ENCODE measurements at regions not wholly inside any gene's neighbourhood (a gene's known extent, or its start where the extent isn't known, plus 50 kb on each side); places are given as distances from the start of the nearest gene placed in this dataset.
"Not testable (repeated sequence)": the region's sequence is repeated elsewhere in the genome, so short reads cannot be mapped to it uniquely, and the experiment has no call there.

GRCh38 chr6:147441751-147442150 lies 66.7 kb upstream of the SAMD5 start:
- Histone ChIP-seq H3K36me3 (replicated peaks; ENCODE audit: control insufficient read depth, insufficient read depth, low read length) (no peaks in the 10 kb centered on the region), H3K4me3 (ENCODE audit: insufficient read depth, low read depth, low read length) (no peak overlapping the region), H3K27me3 (ENCODE audit: control insufficient read depth, insufficient read depth, low read length) (peaks cover 33% of the 10 kb centered on the region)
- no peak for DNase-seq

DNA sequence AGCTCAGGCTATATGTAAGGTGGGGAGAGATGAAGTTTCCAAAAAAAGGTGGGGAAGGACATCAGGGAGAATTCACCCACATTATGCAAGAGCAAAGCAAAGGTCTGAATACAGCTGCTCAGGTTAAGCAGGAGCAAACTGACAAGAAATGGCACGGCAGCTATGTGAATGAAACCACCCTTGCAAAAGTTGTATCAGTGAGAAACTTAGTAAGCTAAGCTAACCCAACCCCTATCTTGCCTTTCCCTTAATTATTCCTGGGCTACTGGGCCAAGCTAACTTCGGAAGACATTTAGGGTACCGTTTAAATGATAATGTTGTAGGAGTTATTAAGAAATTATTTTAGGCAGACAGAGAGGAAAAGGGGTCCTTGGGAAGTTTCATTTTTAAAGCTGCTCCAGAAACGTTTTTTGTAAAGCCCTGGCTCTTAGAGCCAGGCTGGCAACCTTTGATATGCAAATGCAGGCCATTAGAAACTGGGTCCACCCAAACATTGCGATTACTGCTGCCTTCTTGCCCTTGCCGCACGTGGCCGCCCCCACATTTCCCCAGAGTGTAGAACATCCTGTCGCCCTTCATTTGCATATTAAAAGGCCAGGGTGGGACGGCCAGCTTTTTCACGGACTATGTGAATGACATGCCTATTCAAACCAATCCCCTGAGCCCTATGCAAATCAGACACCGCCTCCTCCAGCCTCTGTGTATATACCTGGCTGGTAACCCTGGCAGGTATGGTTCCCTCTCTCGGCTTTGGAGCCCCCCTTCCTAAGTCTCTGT lies 60.5 kb upstream of the SAMD5 start:
- Histone ChIP-seq H3K36me3 (replicated peaks; ENCODE audit: control insufficient read depth, insufficient read depth, low read length) (no peaks in the 10 kb centered on the region), H3K4me3 (ENCODE audit: insufficient read depth, low read depth, low read length) (no peak overlapping the region), H3K27me3 (ENCODE audit: control insufficient read depth, insufficient read depth, low read length) (peaks cover 3% of the 10 kb centered on the region)
- DNase-seq = peak; percentile 31

GRCh38 chr6:147448775-147449174 lies 59.7 kb upstream of the SAMD5 start:
- Histone ChIP-seq H3K4me3 (ENCODE audit: insufficient read depth, low read depth, low read length) (no peak overlapping the region), H3K36me3 (replicated peaks; ENCODE audit: control insufficient read depth, insufficient read depth, low read length) (no peaks in the 10 kb centered on the region), H3K27me3 (ENCODE audit: control insufficient read depth, insufficient read depth, low read length) (peaks cover 3% of the 10 kb centered on the region)
- no peak for DNase-seq

DNA sequence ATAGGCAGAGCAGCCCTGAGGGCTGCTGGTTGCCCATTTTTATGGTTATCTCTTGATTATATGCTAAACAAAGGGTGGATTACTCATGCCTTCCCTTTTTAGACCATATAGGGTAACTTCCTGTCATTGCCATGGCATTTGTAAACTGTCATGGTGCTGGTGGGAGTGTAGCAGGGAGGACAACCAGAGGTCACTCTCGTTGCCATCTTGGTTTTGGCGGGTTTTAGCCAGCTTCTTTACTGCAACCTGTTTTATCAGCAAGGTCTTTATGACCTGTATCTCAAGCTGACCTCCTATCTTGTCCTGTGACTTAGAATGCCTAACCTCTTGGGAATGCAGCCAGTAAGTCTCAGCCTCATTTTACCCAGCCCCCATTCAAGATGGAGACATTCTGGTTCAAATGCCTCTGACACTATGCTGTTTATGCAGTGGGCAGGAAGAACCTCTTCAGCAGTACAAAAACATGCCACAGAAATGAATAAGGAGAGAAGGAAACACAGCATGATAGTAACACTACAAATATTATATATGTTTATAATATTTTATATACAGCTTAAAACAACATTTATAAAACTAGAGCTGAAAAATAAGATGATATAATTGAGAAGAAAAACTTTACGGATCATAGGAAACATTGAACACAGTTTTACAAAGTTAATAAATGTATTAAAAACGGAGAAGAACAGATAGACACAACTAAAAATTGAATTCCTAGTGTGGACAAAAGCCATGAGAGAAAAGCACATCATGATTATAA lies 58.9 kb upstream of the SAMD5 start:
- DNase-seq = no peak
- Histone ChIP-seq H3K36me3 (replicated peaks; ENCODE audit: control insufficient read depth, insufficient read depth, low read length) (no peaks in the 10 kb centered on the region), H3K4me3 (ENCODE audit: insufficient read depth, low read depth, low read length) (no peak overlapping the region), H3K27me3 (ENCODE audit: control insufficient read depth, insufficient read depth, low read length) (peaks cover 2% of the 10 kb centered on the region)

GRCh38 chr6:147453361-147453760 lies 55.1 kb upstream of the SAMD5 start:
- DNase-seq = no peak
- H3K36me3 ChIP-seq (replicated peaks; ENCODE audit: control insufficient read depth, insufficient read depth, low read length) = no peaks in the 10 kb centered on the region
- H3K27me3 ChIP-seq (ENCODE audit: control insufficient read depth, insufficient read depth, low read length) = no peaks in the 10 kb centered on the region
- H3K4me3 ChIP-seq (ENCODE audit: insufficient read depth, low read depth, low read length) = no peak overlapping the region

DNA sequence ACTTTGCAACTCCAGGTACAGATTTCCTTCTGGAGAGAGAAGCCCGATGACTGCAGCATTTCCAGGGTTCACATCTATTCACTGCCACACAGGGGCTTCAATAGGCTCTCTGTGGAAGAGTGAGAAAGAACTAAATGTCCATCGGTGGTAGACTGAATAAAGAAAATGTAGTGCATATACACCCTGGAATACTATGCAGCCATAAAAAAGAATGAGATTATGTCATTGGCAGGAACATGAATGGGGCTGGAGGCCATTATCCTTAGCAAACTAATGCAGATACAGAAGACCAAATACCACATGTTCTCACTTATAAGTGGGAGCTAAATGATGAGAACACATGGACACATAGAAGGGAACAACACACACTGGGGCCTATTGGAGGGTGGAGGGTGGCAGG lies 53.6 kb upstream of the SAMD5 start:
- H3K4me3 ChIP-seq (ENCODE audit: insufficient read depth, low read depth, low read length); H3K36me3 ChIP-seq (replicated peaks; ENCODE audit: control insufficient read depth, insufficient read depth, low read length); DNase-seq; H3K27me3 ChIP-seq (ENCODE audit: control insufficient read depth, insufficient read depth, low read length): not testable (repeated sequence)

All from H7 (cell line).